ENCODE measurements at regions not wholly inside any gene's neighbourhood (a gene's known extent, or its start where the extent isn't known, plus 50 kb on each side); places are given as distances from the start of the nearest gene placed in this dataset.

DNA sequence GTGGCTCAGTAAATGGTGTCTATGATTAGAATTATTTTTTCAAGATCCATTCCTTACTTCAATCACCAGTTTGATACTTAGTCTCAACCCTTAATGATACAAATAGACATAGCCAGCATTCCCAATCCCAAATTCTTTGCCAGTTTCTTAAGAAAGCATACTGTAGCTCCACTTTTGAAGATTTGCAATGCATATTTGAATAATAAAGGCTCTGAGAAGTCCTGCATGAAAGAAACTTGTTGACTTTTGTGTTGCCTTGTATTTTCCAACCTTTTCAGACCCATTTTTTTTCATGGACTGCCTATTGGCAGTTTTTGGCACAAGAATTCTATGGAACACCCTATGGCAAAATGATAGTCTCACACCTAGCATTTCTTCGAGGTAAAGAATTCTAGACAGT, 215.6 kb upstream of the CHD6 start:
- TF ChIP-seq, protein P1, sequence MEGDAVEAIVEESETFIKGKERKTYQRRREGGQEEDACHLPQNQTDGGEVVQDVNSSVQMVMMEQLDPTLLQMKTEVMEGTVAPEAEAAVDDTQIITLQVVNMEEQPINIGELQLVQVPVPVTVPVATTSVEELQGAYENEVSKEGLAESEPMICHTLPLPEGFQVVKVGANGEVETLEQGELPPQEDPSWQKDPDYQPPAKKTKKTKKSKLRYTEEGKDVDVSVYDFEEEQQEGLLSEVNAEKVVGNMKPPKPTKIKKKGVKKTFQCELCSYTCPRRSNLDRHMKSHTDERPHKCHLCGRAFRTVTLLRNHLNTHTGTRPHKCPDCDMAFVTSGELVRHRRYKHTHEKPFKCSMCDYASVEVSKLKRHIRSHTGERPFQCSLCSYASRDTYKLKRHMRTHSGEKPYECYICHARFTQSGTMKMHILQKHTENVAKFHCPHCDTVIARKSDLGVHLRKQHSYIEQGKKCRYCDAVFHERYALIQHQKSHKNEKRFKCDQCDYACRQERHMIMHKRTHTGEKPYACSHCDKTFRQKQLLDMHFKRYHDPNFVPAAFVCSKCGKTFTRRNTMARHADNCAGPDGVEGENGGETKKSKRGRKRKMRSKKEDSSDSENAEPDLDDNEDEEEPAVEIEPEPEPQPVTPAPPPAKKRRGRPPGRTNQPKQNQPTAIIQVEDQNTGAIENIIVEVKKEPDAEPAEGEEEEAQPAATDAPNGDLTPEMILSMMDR (IDR thresholded peaks at IDR 0.05; ENCODE audit: control extremely low read depth in 1 of 3, insufficient read depth in 1 of 3, low read depth in 1 of 3, low read length in 3 of 3): no peak
- no peak for TF ChIP-seq HDAC6 (IDR thresholded peaks at IDR 0.05; ENCODE audit: low read depth, low read length)
- TF ChIP-seq EZH2 (IDR thresholded peaks at IDR 0.05; ENCODE audit: low read depth, low read length, severe bottlenecking): no peak
- TF ChIP-seq, protein P2, sequence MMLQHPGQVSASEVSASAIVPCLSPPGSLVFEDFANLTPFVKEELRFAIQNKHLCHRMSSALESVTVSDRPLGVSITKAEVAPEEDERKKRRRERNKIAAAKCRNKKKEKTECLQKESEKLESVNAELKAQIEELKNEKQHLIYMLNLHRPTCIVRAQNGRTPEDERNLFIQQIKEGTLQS (IDR thresholded peaks at IDR 0.05; ENCODE audit: insufficient read depth, low read depth, low read length): no peak
- TF ChIP-seq CBX8 (IDR thresholded peaks at IDR 0.05; ENCODE audit: borderline replicate concordance, low read depth, low read length): no peak
- no peak for TF ChIP-seq POLR2AphosphoS5 (IDR thresholded peaks at IDR 0.05; ENCODE audit: low read depth, low read length)
- no peak for TF ChIP-seq BACH1 (IDR thresholded peaks at IDR 0.05; ENCODE audit: low read length)
- TF ChIP-seq, protein P3, sequence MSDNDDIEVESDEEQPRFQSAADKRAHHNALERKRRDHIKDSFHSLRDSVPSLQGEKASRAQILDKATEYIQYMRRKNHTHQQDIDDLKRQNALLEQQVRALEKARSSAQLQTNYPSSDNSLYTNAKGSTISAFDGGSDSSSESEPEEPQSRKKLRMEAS (IDR thresholded peaks at IDR 0.05): no peak
- no peak for TF ChIP-seq SUZ12 (IDR thresholded peaks at IDR 0.05; ENCODE audit: low read length)
- TF ChIP-seq CREB1 (IDR thresholded peaks at IDR 0.05): no peak
- no peak for TF ChIP-seq RXRA (IDR thresholded peaks at IDR 0.05; ENCODE audit: insufficient read depth, low read depth, low read length)

Data from H1 (cell line).